HG03460 (cell line): ENCODE measurements at regions not wholly inside any gene's neighbourhood (a gene's known extent, or its start where the extent isn't known, plus 50 kb on each side); places are given as distances from the start of the nearest gene placed in this dataset.

Experiments used
- ATAC-seq: cut with Tn5 transposase; IDR thresholded peaks from one replicate; pipeline ENCODE4 v1.9.1; 2021; ENCODE audit not compliant: unreplicated experiment

DNA sequence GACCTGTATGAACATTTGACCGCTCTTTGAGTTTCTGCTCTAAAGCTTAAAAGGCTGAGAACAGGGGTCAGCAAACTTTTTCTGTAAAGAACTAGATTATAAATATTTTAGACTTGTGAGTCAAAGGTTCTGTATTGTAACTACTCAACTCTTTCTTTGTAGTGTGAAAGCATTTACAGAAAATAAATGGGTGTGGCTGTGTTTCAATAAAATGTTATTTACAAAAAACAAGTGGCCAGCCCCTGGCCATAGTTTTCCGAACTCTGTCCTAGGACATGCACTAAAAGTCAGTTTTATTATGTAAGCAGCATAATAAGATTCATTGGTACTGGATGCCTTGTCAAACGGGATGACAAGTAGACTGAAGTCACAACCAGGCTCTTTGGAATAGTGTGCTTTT is 434.9 kb downstream of the ZEB2 start:
- no peak for ATAC-seq

DNA sequence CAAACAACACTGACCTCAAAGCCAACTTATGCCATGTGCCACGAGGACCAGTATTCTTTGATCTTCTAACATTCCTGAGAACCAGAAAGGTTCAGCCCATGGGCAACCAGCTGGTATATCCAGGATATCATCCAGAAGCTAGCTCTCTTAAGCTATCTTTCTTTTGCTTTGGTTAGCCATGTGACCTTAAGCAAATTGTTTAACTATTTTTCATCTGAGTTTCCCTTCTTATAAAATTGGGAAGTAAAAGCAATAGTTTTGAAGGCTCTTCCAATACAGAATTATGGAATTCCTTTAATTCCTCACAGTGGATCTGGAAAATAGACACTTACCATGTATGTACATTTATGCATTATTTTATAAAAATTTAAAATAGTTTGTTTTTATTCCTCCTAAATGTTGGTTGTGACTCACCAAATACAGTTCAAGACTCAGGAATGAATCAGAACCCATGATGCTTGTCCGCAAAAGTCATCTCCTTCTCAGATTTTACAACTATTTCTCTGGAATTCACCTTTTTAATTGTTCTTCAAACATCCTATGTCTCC is 435.7 kb downstream of the ZEB2 start:
- no peak for ATAC-seq

DNA sequence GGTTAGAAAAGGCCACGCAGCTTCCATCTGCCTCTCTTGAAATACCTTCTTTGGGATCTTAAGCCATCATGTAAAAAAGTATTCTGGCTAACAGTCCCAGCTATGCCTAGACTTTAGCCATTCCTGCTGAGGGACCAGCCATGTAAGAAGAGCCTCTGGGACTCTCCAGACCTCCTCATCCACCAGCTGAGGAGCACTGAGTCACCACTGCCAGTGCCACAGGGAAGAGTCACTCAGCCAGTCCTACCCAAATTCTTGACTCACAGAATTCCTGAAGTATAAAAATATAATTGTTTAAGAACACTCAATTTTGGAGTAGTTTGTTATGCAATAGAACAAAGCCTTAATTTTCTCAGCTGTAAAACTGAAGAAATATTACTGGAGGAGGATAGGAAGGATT is 436.7 kb downstream of the ZEB2 start:
- no peak for ATAC-seq

DNA sequence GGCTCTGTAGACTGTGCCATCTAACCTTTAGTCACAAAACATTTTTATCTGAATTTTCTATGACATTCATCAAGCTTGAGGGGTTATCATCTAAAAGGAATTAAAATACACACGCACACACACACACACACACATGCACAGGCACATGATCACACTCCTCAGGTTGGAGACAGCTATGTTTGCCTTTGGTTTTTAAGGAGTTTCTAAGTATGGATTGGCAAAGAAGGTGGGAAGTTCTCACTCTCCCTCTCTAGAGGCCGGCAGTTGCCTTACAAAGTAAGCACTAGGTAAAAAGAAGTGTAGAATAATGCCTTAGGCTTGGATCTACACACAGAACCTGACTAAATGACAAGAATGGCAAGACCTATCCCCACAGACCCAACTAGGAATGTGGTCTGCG is 437.1 kb downstream of the ZEB2 start:
- ATAC-seq: no peak

DNA sequence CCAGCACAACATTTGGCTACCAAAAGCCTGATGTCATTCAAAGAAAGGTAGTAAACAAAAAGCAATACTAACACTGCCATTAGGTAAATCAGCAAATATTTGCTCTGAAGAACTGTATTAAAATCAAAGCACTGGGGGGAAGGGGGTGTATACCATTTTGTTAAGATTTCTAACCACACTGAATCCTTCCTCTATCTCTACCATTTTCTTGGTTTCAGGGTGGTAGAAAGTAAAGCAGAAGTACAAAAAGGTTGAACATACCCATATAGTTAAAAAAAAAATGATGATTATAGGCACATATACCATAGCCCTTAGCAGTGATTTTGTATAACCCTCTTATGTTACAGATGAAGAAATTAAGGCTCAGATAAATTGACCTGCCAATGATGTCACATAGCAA is 437.6 kb downstream of the ZEB2 start:
- ATAC-seq: no peak

DNA sequence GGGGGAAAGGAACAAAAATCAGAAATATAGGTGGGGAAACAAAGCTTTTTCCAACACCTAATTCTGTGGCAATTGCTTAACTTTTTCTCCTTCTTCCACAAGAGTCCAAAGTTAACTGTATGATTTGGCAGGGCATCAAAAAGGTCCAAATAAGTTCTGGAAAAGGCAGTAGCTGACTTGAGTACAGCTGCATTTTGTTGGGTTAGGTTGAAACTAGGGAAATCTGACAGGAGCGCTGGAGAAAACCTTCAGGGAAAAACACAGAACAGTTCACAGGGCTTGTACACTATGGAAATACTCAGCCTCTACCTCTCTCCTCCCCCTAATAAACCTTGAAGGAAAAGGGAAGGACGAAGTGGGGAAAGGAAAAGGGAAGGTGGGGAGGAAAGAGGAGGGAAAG is 438.6 kb downstream of the ZEB2 start:
- no peak for ATAC-seq

DNA sequence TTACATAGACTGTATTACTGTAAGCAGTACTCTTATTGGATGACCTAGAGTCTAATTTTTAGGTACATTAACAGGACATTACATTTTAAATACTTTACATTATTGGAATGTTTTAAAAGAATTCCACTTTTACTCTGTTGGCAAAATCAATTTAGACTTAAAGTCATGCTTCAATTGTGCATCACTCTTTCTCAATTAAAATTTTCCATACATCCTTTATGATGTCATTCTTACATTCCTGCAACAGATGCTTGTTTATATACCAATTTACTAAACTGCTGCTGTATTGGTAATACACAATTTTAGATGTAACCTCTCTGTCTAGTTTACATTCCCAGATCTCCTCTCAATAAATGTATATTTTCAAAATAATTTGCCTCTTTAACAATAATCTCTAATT is 440.1 kb downstream of the ZEB2 start:
- ATAC-seq: no peak

DNA sequence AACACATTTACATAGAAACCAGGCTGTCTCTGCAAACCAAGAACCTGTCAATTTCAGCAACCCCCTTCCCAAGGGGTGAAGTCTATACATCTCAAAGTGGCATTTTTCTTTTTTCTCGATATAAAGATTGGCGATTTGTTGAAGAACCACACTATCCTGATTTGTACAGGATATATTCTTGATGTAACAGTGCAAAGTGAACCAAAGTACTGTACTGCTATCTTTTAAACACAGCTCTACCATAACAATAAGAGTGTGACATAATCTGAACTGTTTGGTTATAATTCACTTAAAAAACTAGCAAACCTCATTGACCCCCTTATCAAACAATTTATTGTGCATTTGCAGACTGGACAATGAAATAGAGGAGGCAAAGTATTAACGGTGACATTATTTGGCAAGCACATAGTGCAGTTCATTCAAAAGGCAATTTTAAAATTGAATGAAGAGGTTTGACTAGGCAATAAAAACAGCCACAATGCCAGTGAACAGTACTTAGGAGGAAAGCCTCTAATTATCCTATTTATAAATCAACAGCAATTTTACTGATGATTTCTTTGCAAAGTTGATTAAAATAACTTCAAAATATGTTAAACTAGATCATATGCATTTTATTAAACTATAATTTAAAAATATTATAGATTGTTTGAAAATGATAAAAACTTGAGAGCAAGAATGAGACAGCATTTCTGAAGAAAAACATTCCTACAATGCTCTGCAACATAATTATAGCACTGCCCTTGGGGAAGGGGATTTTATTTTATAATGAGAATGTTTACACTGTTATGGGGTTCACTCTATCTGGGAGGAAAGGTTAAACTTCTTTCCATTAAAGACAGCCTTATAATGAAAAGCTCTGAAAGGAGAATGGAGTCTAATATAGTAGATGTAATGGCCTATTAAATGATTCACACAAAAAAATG is 440.9 kb downstream of the ZEB2 start:
- ATAC-seq: no peak

DNA sequence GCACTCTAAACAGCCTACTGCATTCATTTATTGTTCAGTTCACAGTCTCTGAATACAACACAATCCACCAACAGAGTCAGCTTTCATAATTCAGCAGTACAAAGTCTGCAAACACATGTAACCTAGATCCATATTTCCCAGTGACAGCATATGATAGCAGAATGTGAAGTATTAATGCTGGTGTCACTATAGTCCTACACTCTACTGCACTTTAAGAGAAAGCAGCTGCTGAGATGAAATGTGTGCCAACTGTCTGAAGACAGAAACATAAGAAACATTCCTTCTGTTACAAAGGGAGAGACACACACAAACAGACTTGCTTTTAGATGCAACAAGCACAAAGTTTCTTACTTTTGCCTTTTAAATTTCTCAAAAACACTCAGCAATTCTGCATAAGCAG is 441.8 kb downstream of the ZEB2 start:
- ATAC-seq: no peak

DNA sequence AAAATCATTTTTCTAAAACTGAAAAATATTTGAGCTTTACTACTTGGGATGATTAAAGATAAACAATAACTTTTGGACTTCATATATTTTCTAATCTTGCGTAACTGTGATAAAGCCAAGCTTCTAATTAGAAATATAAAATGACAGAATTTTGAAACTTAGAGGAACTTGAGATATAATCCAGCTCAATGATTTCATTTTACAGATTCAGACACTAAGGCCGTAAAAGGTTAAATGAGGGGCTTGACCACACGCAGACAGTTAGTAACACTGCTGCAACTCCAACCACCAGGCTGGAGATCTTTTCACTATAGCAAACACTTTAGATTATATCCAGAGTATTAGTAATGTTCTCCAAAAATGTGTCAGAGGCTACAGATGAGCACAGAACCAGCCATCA is 445.5 kb downstream of the ZEB2 start:
- no peak for ATAC-seq

DNA sequence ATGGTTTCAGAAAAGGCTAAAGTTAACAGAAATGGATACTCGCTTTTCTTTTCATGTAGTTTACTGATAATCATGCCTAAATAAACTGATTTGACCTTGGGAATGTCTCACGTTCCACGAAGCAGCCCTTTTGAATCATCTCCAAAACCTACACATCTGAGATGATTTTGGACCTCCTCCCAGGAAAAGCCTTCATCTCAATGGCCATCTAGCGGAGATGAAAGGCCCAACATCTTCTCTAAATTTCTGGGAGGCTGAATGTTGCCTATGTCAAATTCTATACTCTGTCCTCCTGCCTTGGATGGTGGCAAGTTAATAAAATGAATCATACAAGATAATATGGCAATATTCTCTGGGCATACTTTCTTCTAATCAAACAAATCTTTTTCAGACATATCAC is 448.5 kb downstream of the ZEB2 start:
- ATAC-seq: no peak

DNA sequence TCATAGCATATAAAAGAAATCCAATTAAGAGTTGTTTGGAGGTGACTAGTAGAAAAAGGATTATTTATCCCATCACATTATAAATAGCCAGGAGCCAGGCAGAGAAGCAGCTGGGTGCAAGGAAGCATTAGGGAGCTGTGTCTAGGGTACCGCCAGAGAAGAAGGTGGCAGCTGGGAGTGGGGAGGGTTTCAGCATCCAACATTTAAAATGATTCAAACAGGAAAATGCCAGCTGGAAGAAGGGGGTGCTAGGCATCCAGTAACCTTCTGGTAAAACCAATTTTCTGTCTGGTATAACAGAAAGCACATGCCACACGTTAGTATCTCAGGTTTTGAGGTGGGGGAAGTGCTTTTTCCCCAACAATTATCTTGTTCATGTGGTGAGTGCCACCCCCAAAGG is 452.4 kb downstream of the ZEB2 start:
- no peak for ATAC-seq

DNA sequence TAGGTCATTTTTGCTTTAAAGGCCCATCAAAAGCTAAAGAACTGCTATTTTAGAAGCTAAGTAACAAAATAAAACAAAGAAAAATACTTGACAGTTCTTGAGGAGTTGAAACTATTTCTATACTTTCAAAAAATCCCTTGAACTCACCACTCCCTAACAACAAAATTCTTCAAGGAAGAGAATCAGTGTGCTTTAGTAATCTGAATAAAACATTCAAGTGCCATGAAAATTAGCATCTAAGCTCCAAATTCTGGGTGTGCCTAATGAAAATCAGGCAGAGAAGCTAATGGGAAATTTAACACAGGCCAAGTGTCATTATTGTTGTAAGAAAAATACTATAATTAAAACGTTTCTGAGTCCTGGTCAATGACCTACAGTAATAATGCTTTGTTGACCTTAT is 456.3 kb downstream of the ZEB2 start:
- no peak for ATAC-seq

DNA sequence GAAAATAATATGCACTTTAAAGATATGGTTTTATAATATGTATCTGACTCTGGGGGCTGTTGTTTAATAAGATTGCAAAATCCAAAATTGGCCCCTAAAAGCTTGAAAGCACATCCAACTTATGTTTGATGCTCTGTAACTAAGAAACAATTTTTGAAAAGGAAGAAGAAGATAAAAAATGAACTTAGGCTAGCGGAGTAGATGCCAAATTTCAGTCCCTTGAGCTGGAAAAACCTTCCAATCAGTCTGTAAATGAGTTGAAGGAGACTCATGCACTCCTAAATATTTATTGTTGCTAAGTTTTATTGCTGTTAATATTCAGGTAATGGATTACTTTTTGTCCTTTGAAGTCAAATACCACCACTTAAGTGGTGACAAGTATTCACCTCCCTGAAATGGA is 465.0 kb downstream of the ZEB2 start:
- ATAC-seq: no peak

DNA sequence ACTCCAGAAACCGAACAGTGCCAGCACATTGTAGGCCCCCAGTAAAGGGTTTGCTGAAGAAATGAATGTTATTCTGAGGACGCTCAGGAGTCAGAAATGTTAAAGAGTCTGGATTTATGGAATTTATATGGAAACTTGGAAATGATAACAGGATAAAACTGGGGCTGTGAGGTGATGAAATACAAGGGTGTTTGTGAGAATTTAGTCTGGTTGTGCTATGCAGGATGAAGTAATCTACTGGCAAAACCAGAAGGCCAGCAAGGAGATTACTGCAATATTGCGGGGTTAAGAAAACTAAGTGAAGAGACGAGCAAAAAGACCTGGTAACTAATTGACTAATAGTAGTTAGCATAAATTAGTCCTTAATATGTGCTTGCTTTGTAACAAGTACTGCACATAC is 467.8 kb downstream of the ZEB2 start:
- no peak for ATAC-seq

DNA sequence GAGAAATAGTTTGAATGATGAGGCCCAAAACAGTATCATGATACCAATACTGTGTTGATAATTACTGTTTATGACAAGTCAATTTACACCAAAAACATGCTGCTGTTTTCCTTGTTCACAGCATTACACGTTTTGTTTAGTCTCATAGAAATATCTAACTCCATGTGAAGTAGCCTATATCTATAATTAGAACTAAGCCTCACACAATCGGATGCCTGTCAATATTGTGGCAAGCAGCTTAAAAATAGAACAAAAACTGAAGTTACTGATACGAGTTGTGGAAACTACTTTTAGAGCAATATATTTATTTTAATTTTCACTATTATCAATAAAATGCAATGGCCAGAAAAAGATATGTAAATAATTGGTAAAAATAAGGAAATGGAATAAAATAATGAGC is 470.8 kb downstream of the ZEB2 start:
- ATAC-seq: no peak

DNA sequence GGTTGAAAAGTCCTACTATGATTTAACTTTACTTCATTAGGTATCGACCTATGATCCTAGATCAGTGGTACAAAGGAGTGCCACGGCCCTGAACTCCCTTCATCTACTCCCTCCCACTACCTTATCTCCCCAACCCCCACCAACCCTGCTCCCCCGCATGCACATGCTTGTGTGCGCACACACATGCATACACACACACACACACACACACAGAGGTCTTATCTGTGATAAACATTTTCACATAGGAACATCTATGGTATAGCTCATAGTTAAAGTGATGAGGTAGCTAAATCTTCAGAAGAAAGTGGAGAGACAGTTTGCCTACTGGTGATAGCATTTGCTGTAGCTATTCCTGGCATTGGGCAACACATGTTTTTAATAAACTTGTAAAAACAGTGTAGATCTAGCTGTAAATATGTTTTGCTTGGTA is 471.3 kb downstream of the ZEB2 start:
- no peak for ATAC-seq

DNA sequence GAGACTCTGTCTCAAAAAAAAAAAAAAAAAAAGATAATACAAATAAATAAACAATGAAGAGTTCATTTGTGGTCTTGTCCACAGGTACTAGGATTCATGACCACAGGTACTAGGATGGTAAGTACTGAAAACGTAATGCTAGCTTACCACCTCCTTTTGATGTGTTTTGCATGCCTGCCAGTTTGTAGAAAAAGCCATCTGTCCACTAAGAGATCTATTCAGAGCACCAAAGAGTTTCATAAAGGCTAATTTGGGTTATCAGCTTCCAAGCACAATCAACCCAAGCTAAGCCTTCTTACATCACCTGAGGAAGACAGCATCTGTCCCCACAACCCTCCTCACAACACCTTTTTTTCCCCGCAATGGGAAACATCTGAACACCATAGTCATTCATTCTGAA is 477.2 kb downstream of the ZEB2 start:
- ATAC-seq: no peak

DNA sequence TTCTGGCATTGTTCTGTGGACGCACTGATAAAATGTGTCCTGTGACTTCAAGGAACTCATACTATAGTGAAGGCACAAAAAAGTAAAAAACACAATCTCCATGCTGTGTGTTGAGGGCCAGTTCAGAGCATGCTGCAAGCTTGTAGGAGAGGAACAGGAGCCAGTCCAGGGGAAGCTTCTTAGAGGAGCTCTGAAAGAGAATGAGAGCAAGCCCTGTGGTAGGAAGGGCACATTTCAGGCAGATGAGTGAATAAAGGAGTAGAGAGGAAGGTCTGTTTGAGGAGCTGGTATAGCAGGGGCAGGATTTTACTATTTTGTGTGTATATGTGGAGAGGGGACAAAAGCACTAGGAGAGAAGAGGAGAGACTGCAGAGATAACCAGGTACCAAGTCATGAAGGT is 478.3 kb downstream of the ZEB2 start:
- ATAC-seq: no peak

DNA sequence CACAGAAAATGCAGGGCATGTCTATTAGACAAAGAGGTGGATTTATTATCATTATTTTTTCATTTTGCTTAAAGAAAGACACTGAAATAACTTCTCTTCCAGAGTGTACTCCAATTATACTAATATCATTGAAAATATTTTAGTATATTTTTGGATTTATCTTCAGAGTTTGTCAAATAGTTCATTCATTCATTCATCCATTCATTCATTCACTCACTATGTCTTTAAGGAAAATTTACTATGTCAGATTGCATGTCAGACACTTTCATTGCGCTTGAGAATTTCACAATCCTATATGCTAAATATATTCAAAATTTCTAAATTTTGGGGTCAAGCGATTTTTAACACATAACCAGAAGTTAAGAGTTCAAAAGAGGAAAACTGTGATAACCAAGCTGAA is 479.1 kb downstream of the ZEB2 start:
- no peak for ATAC-seq

DNA sequence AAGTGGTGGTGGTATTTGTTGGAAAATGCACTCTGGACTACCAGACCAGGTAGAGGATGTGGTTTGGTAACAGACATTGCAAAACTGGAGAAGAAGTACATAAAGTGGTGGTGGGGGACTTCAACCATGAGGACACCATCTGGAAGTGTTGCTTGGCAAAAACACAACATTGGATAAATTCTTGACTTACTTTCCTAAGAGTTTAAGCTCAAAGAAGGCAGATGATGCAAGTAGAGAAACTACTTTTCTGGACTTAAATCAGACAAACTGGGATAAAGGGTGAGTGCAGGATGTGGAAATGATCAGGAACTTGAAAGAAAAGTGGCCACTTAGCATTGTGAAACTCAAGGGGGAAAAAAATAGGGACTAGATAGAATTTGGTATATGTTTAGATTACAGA is 487.4 kb downstream of the ZEB2 start:
- no peak for ATAC-seq

DNA sequence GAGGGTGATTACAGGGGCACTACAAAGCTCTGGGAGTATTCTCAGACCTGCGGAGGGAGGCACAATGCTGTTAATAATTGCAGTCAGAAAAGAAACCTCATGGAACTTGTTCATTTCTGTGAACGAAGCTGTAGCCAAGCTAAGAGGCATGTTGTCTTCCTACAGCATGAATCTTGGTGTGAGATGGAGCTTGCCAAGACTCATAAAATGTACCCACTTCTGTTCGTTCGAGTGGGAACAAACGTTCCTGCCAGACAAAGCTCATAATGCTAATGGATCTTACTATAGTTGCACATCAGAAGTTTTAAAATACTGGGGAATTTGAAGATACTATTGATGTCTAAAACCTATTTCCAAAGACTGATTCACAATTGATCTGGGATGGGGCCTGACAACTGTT is 489.1 kb downstream of the ZEB2 start:
- no peak for ATAC-seq

DNA sequence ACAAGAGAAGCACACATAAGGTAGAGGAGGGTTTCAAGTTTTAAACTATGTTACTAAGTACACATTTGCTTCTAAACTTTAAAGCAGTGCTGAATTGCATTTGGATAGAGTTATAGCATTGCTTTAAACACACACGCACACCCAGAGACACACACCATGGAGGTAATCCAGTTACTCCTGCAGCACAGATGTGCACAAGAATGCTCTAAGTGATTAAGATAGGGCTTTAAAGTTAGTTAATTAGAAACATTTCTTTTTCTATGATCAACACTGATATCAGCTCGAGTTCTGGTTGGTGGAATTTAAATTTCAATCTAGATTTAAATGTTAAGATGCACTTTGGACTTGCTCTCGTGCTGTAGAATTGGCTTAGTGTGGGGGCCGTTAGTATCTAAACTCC is 492.3 kb downstream of the ZEB2 start:
- no peak for ATAC-seq
